CD14-positive monocyte (primary cell): ENCODE measurements at regions not wholly inside any gene's neighbourhood (a gene's known extent, or its start where the extent isn't known, plus 50 kb on each side); places are given as distances from the start of the nearest gene placed in this dataset.

Experiments used
- DNase-seq, 3 donors: peaks; one replicate each; pipeline ENCODE4 v3.0.0-alpha.2; 2011 to 2022
- H2AFZ ChIP-seq: 2 replicates; pipeline ENCODE4 v1.6.0; 2012; ENCODE audit warnings: mild to moderate bottlenecking, low read depth, low read length, inconsistent platforms; ENCODE audit not compliant: insufficient read depth, poor library complexity, severe bottlenecking
- H3K27ac ChIP-seq, 2 donors: 1 replicate in 1 of 2; 2 replicates in 1 of 2; pipeline ENCODE4 v1.5.1; 2012 to 2013; ENCODE audit warnings: low read length in 2 of 2, control low read depth in 1 of 2, inconsistent platforms in 1 of 2, low read depth in 1 of 2, mild to moderate bottlenecking in 1 of 2
- H3K27me3 ChIP-seq, 2 donors: one replicate each; pipeline versions ENCODE4 v1.6.0 to v1.6.1; 2011 to 2013; ENCODE audit warnings: low read length in 2 of 2; ENCODE audit not compliant: control insufficient read depth in 2 of 2, insufficient read depth in 2 of 2
- H3K36me3 ChIP-seq, 2 donors: replicated peaks in 1 of 2; 1 replicate in 1 of 2; 2 replicates in 1 of 2; pipeline versions ENCODE4 v1.5.1 to v1.6.1; 2012 to 2013; ENCODE audit warnings: low read length in 2 of 2, control low read depth in 1 of 2, inconsistent platforms in 1 of 2, mild to moderate bottlenecking in 1 of 2; ENCODE audit not compliant: insufficient read depth in 2 of 2, control insufficient read depth in 1 of 2
- H3K4me1 ChIP-seq, 2 donors: 1 replicate in 1 of 2; 2 replicates in 1 of 2; pipeline versions ENCODE4 v1.5.1 to v1.6.1; 2012 to 2013; ENCODE audit warnings: low read length in 2 of 2, control low read depth in 1 of 2, inconsistent platforms in 1 of 2, mild to moderate bottlenecking in 1 of 2, moderate library complexity in 1 of 2; ENCODE audit not compliant: insufficient read depth in 2 of 2, control insufficient read depth in 1 of 2
- H3K4me2 ChIP-seq: replicated peaks from 2 replicates; pipeline ENCODE3; 2012; ENCODE audit warnings: low read length, moderate library complexity, mild to moderate bottlenecking; ENCODE audit not compliant: poor library complexity, severe bottlenecking; ENCODE audit errors: extremely low read depth
- H3K4me3 ChIP-seq, 3 experiments: fragments of 200-600 bp in 1 of 3; sonication (generic) in 1 of 3; replicated peaks in 1 of 3; 1 replicate in 2 of 3; 2 replicates in 1 of 3; pipeline ENCODE4 v1.5.1; 2011 to 2013; ENCODE audit warnings: low read length in 3 of 3, mild to moderate bottlenecking in 3 of 3, control low read depth in 2 of 3, low read depth in 2 of 3, inconsistent platforms in 1 of 3, moderate library complexity in 1 of 3
- H3K79me2 ChIP-seq: 2 replicates; pipeline ENCODE4 v1.6.0; 2012; ENCODE audit warnings: mild to moderate bottlenecking, control low read depth, inconsistent platforms, low read length, moderate library complexity; ENCODE audit not compliant: insufficient read depth
- H3K9ac ChIP-seq: 2 replicates; pipeline ENCODE4 v1.6.0; 2017; ENCODE audit warnings: low read length, mild to moderate bottlenecking; ENCODE audit not compliant: insufficient read depth, poor library complexity, severe bottlenecking
- H3K9me3 ChIP-seq, 2 donors: replicated peaks in 1 of 2; 1 replicate in 1 of 2; 2 replicates in 1 of 2; pipeline versions ENCODE4 v1.5.1 to v1.6.1; 2012 to 2013; ENCODE audit warnings: low read length in 2 of 2, control low read depth in 1 of 2; ENCODE audit not compliant: control insufficient read depth in 1 of 2, insufficient read depth in 1 of 2
- H4K20me1 ChIP-seq: 2 replicates; pipeline ENCODE4 v1.6.0; 2012; ENCODE audit warnings: mild to moderate bottlenecking, low read length, control low read depth, moderate library complexity; ENCODE audit not compliant: insufficient read depth
- H3K27ac Mint-ChIP-seq, 7 donors: one replicate each; pipeline ENCODE4 v1.8.0; 2020; ENCODE audit warnings: mild to moderate bottlenecking in 7 of 7, mixed read lengths in 7 of 7, moderate library complexity in 6 of 7, inconsistent platforms in 2 of 7
- H3K27me3 Mint-ChIP-seq, 3 donors: one replicate each; pipeline ENCODE4 v1.8.0; 2021 to 2022; ENCODE audit warnings: low read depth in 3 of 3, mild to moderate bottlenecking in 3 of 3, mixed read lengths in 3 of 3, moderate library complexity in 3 of 3, inconsistent platforms in 1 of 3
- H3K36me3 Mint-ChIP-seq, 2 donors: one replicate each; pipeline ENCODE4 v1.8.0; 2020; ENCODE audit warnings: mixed read lengths in 2 of 2, inconsistent platforms in 1 of 2, mild to moderate bottlenecking in 1 of 2
- H3K4me1 Mint-ChIP-seq: one replicate; pipeline ENCODE4 v1.8.0; 2020; ENCODE audit warnings: mild to moderate bottlenecking, mixed read lengths
- H3K4me3 Mint-ChIP-seq, 2 donors: one replicate each; pipeline ENCODE4 v1.8.0; 2020; ENCODE audit warnings: mild to moderate bottlenecking in 2 of 2, mixed read lengths in 2 of 2, moderate library complexity in 1 of 2
- H3K9me3 Mint-ChIP-seq, 7 donors: one replicate each; pipeline ENCODE4 v1.8.0; 2020 to 2022; ENCODE audit warnings: mixed read lengths in 7 of 7, mild to moderate bottlenecking in 6 of 7, moderate library complexity in 6 of 7, inconsistent platforms in 2 of 7
- CTCF ChIP-seq: fragments of 200-600 bp; IDR thresholded peaks from one replicate; pipeline ENCODE4 v1.8.0; 2022; ENCODE audit warnings: antibody characterized with exemption, mild to moderate bottlenecking
- WGBS: methylation state at CpG from one replicate; pipeline ENCODE4 v1.1.5; 2013; ENCODE audit warnings: missing lambda C conversion rate; ENCODE audit not compliant: insufficient coverage; 5-methylcytosine and 5-hydroxymethylcytosine counted together
- intact Hi-C, 2 donors: fragments of 100-400 bp; cut with micrococcal nuclease; formaldehyde crosslinking; loops; one replicate each; pipeline versions ENCODE4 v1.15.0 to v1.15.1; 2023

GRCh38 chrX:128928636-128929035, 594.7 kb downstream of the SMARCA1 start:
- no peaks in the 10 kb centered on the region for H3K36me3 ChIP-seq
- H3K9me3 ChIP-seq, result no peaks in the 10 kb centered on the region
- Mint-ChIP-seq H3K27me3 (peaks cover 0 to 2% (median 0%) of the 10 kb centered on the region in 3 donors), H3K27ac (no peak overlapping the region), H3K4me1 (no peaks in the 10 kb centered on the region), H3K36me3 (no peaks in the 10 kb centered on the region), H3K9me3 (peaks cover 0 to 4% (median 2%) of the 10 kb centered on the region in 7 donors), H3K4me3 (no peak overlapping the region)
- H3K4me2 ChIP-seq, result no peak overlapping the region
- no peaks in the 10 kb centered on the region for H3K4me1 ChIP-seq
- intact Hi-C loops, result no loop called here
- no peak overlapping the region for H3K9ac ChIP-seq
- DNase-seq, result no peak
- H3K4me3 ChIP-seq, result no peak overlapping the region
- H4K20me1 ChIP-seq, result no peaks in the 10 kb centered on the region
- no peaks in the 10 kb centered on the region for H3K27me3 ChIP-seq
- H3K79me2 ChIP-seq, result no peaks in the 10 kb centered on the region
- no peak for TF ChIP-seq CTCF
- no peak overlapping the region for H3K27ac ChIP-seq
- no peak overlapping the region for H2AFZ ChIP-seq
- WGBS, result no CpG with 5 or more reads among the region's 3 CpGs

GRCh38 chrX:128927363-128927762, 595.9 kb downstream of the SMARCA1 start:
- H3K9me3 Mint-ChIP-seq, result peaks cover 0 to 4% (median 2%) of the 10 kb centered on the region in 7 donors
- Histone ChIP-seq H3K36me3 (no peaks in the 10 kb centered on the region), H2AFZ (no peak overlapping the region), H4K20me1 (no peaks in the 10 kb centered on the region), H3K4me2 (no peak overlapping the region), H3K27me3 (no peaks in the 10 kb centered on the region), H3K9ac (no peak overlapping the region), H3K79me2 (no peaks in the 10 kb centered on the region), H3K4me3 (no peak overlapping the region), H3K4me1 (no peaks in the 10 kb centered on the region), H3K27ac (no peak overlapping the region), H3K9me3 (no peaks in the 10 kb centered on the region)
- no peak overlapping the region for H3K27ac Mint-ChIP-seq
- no peaks in the 10 kb centered on the region for H3K4me1 Mint-ChIP-seq
- H3K27me3 Mint-ChIP-seq, result peaks cover 0 to 2% (median 0%) of the 10 kb centered on the region in 3 donors
- no peak overlapping the region for H3K4me3 Mint-ChIP-seq
- DNase-seq, result no peak
- TF ChIP-seq CTCF, result no peak
- H3K36me3 Mint-ChIP-seq, result no peaks in the 10 kb centered on the region
- WGBS, result no CpG with 5 or more reads among the region's 2 CpGs
- intact Hi-C loops, result no loop called here
